Liver (tissue), 8 donors: ENCODE measurements at regions not wholly inside any gene's neighbourhood (a gene's known extent, or its start where the extent isn't known, plus 50 kb on each side); places are given as distances from the start of the nearest gene placed in this dataset.
A peak's percentile ranks its signal among the peaks of the same experiment; 100 is the strongest.

Source experiments
- DNase-seq: peaks from one replicate; pipeline ENCODE4 v3.0.0-alpha.2; 2017; ENCODE audit warnings: low spot score
- H3K27ac ChIP-seq, 2 donors: one replicate each; pipeline ENCODE4 v1.7.0; 2013; ENCODE audit warnings: inconsistent platforms in 2 of 2, low read length in 2 of 2, control low read depth in 1 of 2, low read depth in 1 of 2, mild to moderate bottlenecking in 1 of 2
- H3K27me3 ChIP-seq, 4 donors: one replicate each; pipeline versions ENCODE4 v1.6.1 to v1.7.0; 2013; ENCODE audit warnings: low read length in 3 of 4, inconsistent platforms in 1 of 4, mild to moderate bottlenecking in 1 of 4, moderate library complexity in 1 of 4; ENCODE audit not compliant: control insufficient read depth in 4 of 4, insufficient read depth in 4 of 4
- H3K36me3 ChIP-seq, 4 donors: one replicate each; pipeline versions ENCODE4 v1.6.1 to v1.7.0; 2013; ENCODE audit warnings: low read length in 3 of 4, mild to moderate bottlenecking in 3 of 4, low read depth in 1 of 4, moderate library complexity in 1 of 4; ENCODE audit not compliant: control insufficient read depth in 4 of 4, insufficient read depth in 3 of 4
- H3K4me1 ChIP-seq, 4 donors: one replicate each; pipeline versions ENCODE4 v1.6.1 to v1.7.0; 2013; ENCODE audit warnings: low read length in 3 of 4, mild to moderate bottlenecking in 3 of 4, moderate library complexity in 1 of 4; ENCODE audit not compliant: control insufficient read depth in 4 of 4, insufficient read depth in 4 of 4
- H3K4me3 ChIP-seq, 3 donors: one replicate each; pipeline versions ENCODE4 v1.6.1 to v1.7.0; 2013; ENCODE audit warnings: low read length in 3 of 3, control low read depth in 1 of 3, low read depth in 1 of 3, mild to moderate bottlenecking in 1 of 3
- H3K9ac ChIP-seq, 2 donors: one replicate each; pipeline ENCODE4 v1.7.0; 2013; ENCODE audit warnings: low read length in 2 of 2, mild to moderate bottlenecking in 2 of 2, moderate library complexity in 2 of 2, control low read depth in 1 of 2, low read depth in 1 of 2
- H3K9me3 ChIP-seq, 4 donors: one replicate each; pipeline versions ENCODE4 v1.6.1 to v1.7.0; 2013; ENCODE audit warnings: low read length in 3 of 4; ENCODE audit not compliant: control insufficient read depth in 4 of 4
- EGR1 ChIP-seq, 2 donors: IDR thresholded peaks; 2 replicates each; pipeline ENCODE4 v1.6.1; 2016 to 2018; ENCODE audit warnings: antibody characterized with exemption in 2 of 2, low read depth in 2 of 2
- FOXA1 ChIP-seq: IDR thresholded peaks from 2 replicates; pipeline ENCODE4 v1.6.1; 2016; ENCODE audit warnings: antibody characterized with exemption
- FOXA2 ChIP-seq: IDR thresholded peaks from 2 replicates; pipeline ENCODE4 v1.6.1; 2016; ENCODE audit warnings: antibody characterized with exemption
- HNF4A ChIP-seq, 2 donors: conservative IDR thresholded peaks; 2 replicates each; pipeline ENCODE4 v1.6.1; 2016; ENCODE audit warnings: antibody characterized with exemption in 2 of 2, mild to moderate bottlenecking in 2 of 2
- JUND ChIP-seq, 2 donors: IDR thresholded peaks; 2 replicates each; pipeline ENCODE4 v1.6.1; 2016; ENCODE audit warnings: antibody characterized with exemption in 2 of 2
- NR2F2 ChIP-seq: IDR thresholded peaks from 2 replicates; pipeline ENCODE4 v1.6.1; 2016; ENCODE audit warnings: antibody characterized with exemption
- RAD21 ChIP-seq, 2 donors: IDR thresholded peaks; 2 replicates each; pipeline ENCODE4 v1.6.1; 2016; ENCODE audit warnings: antibody characterized with exemption in 2 of 2, mild to moderate bottlenecking in 2 of 2
- RXRA ChIP-seq, 2 donors: IDR thresholded peaks; 2 replicates each; pipeline ENCODE4 v1.6.1; 2017 to 2018; ENCODE audit warnings: antibody characterized with exemption in 2 of 2, mild to moderate bottlenecking in 1 of 2
- SP1 ChIP-seq: IDR thresholded peaks from 2 replicates; pipeline ENCODE4 v1.6.1; 2018; ENCODE audit warnings: antibody characterized with exemption, mild to moderate bottlenecking
- TAF1 ChIP-seq: conservative IDR thresholded peaks from 2 replicates; pipeline ENCODE4 v1.6.1; 2016; ENCODE audit warnings: antibody characterized with exemption, mild to moderate bottlenecking
- YY1 ChIP-seq: IDR thresholded peaks from 2 replicates; pipeline ENCODE4 v1.6.1; 2016; ENCODE audit warnings: antibody characterized with exemption, mild to moderate bottlenecking
- WGBS: extraction: QIAGEN DNeasy Blood & Tissue Kit; methylation state at CpG from one replicate; pipeline ENCODE4 v1.1.7; 2013; 5-methylcytosine and 5-hydroxymethylcytosine counted together
- TF ChIP-seq, protein P1 (sequence below): IDR thresholded peaks from 2 replicates; pipeline ENCODE4 v1.6.1; 2016; ENCODE audit warnings: antibody characterized with exemption
- TF ChIP-seq, protein P2 (sequence below): IDR thresholded peaks from 2 replicates; pipeline ENCODE4 v1.6.1; 2016; ENCODE audit warnings: antibody characterized with exemption
- TF ChIP-seq, protein P3 (sequence below): IDR thresholded peaks from 2 replicates; pipeline ENCODE4 v1.6.1; 2016; ENCODE audit warnings: antibody characterized with exemption, mild to moderate bottlenecking
- TF ChIP-seq, protein P4 (sequence below): fragments of 150-350 bp; IDR thresholded peaks from 2 replicates; pipeline ENCODE4 v1.5.1; 2017; ENCODE audit warnings: improper control_type of control experiment, low read depth, low read length; ENCODE audit not compliant: missing input control
- donor health status: healthy.
- donor health status: healthy.
- donor health status: healthy.
- donor health status: healthy.
- donor health status: healthy.

DNA sequence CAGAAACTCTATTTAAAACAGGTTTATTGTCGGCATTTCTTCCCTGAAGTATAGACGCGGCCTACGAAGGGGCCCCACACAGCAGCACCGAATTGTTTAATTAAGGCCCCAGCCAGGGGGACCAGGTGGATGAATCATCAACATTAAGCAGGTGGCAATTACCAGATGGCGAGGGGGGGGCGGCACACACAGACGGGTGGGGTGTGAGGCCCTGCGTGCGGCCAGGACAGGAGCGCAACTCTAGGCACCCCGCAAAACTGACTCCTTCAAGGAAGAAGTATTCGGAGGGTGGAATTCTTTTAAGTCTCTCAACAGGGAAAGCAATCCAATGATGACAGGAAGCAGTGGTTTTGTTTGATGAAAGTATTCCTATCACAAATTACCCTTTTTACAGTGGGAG lies 830.4 kb downstream of the GALR1 start:
- no peak overlapping the region for H3K27ac ChIP-seq
- no peaks in the 10 kb centered on the region for H3K36me3 ChIP-seq
- DNase-seq = no peak
- peaks cover 0 to 3% (median 0%) of the 10 kb centered on the region in 4 donors for H3K4me1 ChIP-seq
- 94% methylated on average over 13 of the region's 13 CpGs for WGBS
- H3K9ac ChIP-seq = no peak overlapping the region
- H3K27me3 ChIP-seq = no peaks in the 10 kb centered on the region
- H3K4me3 ChIP-seq = no peak overlapping the region
- TF ChIP-seq, protein P1, sequence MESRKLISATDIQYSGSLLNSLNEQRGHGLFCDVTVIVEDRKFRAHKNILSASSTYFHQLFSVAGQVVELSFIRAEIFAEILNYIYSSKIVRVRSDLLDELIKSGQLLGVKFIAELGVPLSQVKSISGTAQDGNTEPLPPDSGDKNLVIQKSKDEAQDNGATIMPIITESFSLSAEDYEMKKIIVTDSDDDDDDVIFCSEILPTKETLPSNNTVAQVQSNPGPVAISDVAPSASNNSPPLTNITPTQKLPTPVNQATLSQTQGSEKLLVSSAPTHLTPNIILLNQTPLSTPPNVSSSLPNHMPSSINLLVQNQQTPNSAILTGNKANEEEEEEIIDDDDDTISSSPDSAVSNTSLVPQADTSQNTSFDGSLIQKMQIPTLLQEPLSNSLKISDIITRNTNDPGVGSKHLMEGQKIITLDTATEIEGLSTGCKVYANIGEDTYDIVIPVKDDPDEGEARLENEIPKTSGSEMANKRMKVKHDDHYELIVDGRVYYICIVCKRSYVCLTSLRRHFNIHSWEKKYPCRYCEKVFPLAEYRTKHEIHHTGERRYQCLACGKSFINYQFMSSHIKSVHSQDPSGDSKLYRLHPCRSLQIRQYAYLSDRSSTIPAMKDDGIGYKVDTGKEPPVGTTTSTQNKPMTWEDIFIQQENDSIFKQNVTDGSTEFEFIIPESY = no peak
- no peak for TF ChIP-seq TAF1
- H3K9me3 ChIP-seq = no peaks in the 10 kb centered on the region

DNA sequence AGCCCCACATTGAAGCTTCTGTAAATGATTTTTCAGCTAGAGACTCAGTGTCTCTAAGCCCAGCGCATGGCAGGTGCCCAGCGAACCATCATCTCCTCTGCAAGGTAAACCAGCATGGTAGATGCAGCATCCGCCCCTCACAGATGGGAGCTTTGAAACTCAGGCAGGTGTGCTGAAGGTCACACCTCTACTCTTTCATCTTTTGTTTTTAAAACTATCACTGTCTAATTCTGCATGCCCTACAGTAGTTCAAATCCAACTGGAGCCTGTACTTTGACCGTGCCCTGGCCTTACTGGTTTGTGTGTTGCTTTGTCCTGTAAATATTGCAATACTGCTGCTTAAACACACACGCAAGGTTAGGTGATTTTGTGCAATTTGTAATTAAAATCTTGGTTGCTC lies 831.1 kb downstream of the GALR1 start:
- no peak overlapping the region for H3K4me3 ChIP-seq
- no peaks in the 10 kb centered on the region for H3K36me3 ChIP-seq
- no peaks in the 10 kb centered on the region for H3K27me3 ChIP-seq
- H3K4me1 ChIP-seq = peaks cover 0 to 3% (median 0%) of the 10 kb centered on the region in 4 donors
- peak in 1 of 2 donors; percentile 46 for TF ChIP-seq RAD21 (IDR thresholded peaks at IDR 0.05)
- peak; percentile 34 for TF ChIP-seq YY1
- TF ChIP-seq HNF4A (conservative IDR thresholded peaks at IDR 0.05) = peak; percentile 66 to 95
- TF ChIP-seq JUND (IDR thresholded peaks at IDR 0.05) = peak in 1 of 2 donors; percentile 47
- TF ChIP-seq, protein P1 = no peak
- TF ChIP-seq, protein P2, sequence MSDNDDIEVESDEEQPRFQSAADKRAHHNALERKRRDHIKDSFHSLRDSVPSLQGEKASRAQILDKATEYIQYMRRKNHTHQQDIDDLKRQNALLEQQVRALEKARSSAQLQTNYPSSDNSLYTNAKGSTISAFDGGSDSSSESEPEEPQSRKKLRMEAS = peak; percentile 35
- TF ChIP-seq NR2F2 = no peak
- TF ChIP-seq EGR1 (IDR thresholded peaks at IDR 0.05; ENCODE audit: low read depth in 2 of 2) = no peak
- no peak for TF ChIP-seq TAF1
- TF ChIP-seq SP1 = peak; percentile 15
- peak in 1 of 2 donors; percentile 78 for TF ChIP-seq RXRA (IDR thresholded peaks at IDR 0.05)
- TF ChIP-seq FOXA2 = peak; percentile 60
- peak; percentile 62 for TF ChIP-seq FOXA1
- DNase-seq = no peak
- 72% methylated on average over 5 of the region's 5 CpGs for WGBS
- no peak overlapping the region for H3K9ac ChIP-seq
- no peak overlapping the region for H3K27ac ChIP-seq
- H3K9me3 ChIP-seq = no peaks in the 10 kb centered on the region

DNA sequence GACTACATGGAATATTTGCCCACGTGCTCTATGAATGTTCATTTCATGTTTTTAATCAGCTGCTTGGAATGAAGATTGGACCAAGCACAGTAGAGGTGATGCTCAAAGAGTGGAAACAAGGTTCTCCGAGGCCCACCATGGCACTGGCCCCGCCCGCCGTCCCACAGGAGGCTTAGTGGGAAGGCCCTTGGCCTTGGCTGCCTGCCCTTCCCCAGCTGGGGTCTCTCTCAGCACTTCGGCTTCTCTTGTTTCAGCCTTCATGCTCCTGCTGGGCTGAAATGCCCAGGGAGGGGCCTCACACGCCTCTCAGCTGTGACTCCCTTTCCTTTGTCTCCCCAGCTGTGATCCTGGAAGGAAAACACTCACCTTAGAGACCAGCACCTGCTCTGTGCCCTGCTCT lies 833.2 kb downstream of the GALR1 start:
- H3K9ac ChIP-seq = no peak overlapping the region
- WGBS = 86% methylated on average over 7 of the region's 7 CpGs
- no peaks in the 10 kb centered on the region for H3K27me3 ChIP-seq
- no peaks in the 10 kb centered on the region for H3K9me3 ChIP-seq
- no peaks in the 10 kb centered on the region for H3K36me3 ChIP-seq
- peaks cover 0 to 3% (median 0%) of the 10 kb centered on the region in 4 donors for H3K4me1 ChIP-seq
- H3K27ac ChIP-seq = no peak overlapping the region
- H3K4me3 ChIP-seq = no peak overlapping the region
- no peak for DNase-seq
- TF ChIP-seq TAF1 (no peak), SP1 (no peak), NR2F2 (no peak), YY1 (no peak), FOXA1 (no peak), HNF4A (conservative IDR thresholded peaks at IDR 0.05) (no peak)
- TF ChIP-seq, protein P3, sequence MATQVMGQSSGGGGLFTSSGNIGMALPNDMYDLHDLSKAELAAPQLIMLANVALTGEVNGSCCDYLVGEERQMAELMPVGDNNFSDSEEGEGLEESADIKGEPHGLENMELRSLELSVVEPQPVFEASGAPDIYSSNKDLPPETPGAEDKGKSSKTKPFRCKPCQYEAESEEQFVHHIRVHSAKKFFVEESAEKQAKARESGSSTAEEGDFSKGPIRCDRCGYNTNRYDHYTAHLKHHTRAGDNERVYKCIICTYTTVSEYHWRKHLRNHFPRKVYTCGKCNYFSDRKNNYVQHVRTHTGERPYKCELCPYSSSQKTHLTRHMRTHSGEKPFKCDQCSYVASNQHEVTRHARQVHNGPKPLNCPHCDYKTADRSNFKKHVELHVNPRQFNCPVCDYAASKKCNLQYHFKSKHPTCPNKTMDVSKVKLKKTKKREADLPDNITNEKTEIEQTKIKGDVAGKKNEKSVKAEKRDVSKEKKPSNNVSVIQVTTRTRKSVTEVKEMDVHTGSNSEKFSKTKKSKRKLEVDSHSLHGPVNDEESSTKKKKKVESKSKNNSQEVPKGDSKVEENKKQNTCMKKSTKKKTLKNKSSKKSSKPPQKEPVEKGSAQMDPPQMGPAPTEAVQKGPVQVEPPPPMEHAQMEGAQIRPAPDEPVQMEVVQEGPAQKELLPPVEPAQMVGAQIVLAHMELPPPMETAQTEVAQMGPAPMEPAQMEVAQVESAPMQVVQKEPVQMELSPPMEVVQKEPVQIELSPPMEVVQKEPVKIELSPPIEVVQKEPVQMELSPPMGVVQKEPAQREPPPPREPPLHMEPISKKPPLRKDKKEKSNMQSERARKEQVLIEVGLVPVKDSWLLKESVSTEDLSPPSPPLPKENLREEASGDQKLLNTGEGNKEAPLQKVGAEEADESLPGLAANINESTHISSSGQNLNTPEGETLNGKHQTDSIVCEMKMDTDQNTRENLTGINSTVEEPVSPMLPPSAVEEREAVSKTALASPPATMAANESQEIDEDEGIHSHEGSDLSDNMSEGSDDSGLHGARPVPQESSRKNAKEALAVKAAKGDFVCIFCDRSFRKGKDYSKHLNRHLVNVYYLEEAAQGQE = no peak
- TF ChIP-seq, protein P2 = no peak
- TF ChIP-seq, protein P4, sequence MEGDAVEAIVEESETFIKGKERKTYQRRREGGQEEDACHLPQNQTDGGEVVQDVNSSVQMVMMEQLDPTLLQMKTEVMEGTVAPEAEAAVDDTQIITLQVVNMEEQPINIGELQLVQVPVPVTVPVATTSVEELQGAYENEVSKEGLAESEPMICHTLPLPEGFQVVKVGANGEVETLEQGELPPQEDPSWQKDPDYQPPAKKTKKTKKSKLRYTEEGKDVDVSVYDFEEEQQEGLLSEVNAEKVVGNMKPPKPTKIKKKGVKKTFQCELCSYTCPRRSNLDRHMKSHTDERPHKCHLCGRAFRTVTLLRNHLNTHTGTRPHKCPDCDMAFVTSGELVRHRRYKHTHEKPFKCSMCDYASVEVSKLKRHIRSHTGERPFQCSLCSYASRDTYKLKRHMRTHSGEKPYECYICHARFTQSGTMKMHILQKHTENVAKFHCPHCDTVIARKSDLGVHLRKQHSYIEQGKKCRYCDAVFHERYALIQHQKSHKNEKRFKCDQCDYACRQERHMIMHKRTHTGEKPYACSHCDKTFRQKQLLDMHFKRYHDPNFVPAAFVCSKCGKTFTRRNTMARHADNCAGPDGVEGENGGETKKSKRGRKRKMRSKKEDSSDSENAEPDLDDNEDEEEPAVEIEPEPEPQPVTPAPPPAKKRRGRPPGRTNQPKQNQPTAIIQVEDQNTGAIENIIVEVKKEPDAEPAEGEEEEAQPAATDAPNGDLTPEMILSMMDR = no peak
- TF ChIP-seq, protein P1 = no peak
